Neural progenitor cell (in vitro differentiated cells): ENCODE measurements at regions not wholly inside any gene's neighbourhood (a gene's known extent, or its start where the extent isn't known, plus 50 kb on each side); places are given as distances from the start of the nearest gene placed in this dataset.

ENCODE experiments used
- EZH2 ChIP-seq: fragments of 200-600 bp; sonication (generic); IDR thresholded peaks from 2 replicates; pipeline ENCODE4 v1.6.1; 2017; ENCODE audit warnings: antibody characterized with exemption, mild to moderate bottlenecking, moderate library complexity
- TF ChIP-seq, protein P1 (sequence below): fragments of 200-600 bp; sonication (generic); IDR thresholded peaks from 2 replicates; pipeline ENCODE4 v1.5.1; 2017; ENCODE audit warnings: antibody characterized with exemption, mild to moderate bottlenecking

DNA sequence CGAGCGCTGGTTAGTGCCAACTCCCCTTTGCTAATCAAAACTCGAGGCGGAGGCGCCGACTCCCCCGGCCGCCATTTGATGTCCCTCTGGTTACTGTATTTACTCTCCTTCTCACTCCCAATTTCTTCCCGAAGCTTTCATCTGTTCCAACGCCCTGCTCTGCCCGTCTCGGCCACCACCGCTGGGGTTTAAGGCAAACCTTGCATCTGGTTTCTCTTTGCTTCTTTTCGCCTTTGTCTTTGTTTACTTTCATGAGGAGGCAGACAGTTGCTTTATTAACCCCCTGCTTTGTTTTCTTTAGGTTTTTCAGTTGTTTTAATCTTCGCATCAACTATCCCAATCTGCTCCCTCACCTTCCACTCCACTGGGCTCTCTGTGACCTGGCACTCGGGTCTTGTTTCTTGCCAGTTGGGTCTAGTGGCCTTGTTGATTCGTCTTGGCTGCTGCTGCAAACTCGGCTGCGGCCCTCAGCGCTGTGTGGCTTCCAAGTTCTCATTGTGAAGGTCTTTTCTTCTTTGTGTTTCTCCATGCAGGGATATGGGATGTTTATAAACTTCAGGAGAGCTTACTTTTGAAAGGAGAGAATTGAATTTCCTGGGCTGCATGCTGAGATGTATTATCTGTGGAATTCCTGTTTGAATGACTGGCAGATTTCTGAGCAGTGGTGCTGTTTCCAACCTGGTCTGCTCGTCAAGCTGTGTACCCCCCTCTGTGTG is 155.1 kb downstream of the CDC5L start:
- TF ChIP-seq EZH2: no peak
- TF ChIP-seq, protein P1, sequence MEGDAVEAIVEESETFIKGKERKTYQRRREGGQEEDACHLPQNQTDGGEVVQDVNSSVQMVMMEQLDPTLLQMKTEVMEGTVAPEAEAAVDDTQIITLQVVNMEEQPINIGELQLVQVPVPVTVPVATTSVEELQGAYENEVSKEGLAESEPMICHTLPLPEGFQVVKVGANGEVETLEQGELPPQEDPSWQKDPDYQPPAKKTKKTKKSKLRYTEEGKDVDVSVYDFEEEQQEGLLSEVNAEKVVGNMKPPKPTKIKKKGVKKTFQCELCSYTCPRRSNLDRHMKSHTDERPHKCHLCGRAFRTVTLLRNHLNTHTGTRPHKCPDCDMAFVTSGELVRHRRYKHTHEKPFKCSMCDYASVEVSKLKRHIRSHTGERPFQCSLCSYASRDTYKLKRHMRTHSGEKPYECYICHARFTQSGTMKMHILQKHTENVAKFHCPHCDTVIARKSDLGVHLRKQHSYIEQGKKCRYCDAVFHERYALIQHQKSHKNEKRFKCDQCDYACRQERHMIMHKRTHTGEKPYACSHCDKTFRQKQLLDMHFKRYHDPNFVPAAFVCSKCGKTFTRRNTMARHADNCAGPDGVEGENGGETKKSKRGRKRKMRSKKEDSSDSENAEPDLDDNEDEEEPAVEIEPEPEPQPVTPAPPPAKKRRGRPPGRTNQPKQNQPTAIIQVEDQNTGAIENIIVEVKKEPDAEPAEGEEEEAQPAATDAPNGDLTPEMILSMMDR: no peak
